Right forelimb (tissue), 1 donor: ENCODE measurements at regions not wholly inside any gene's neighbourhood (a gene's known extent, or its start where the extent isn't known, plus 50 kb on each side); places are given as distances from the start of the nearest gene placed in this dataset.

Experiments used
- DNase-seq: peaks from one replicate; pipeline ENCODE4 v3.0.0-alpha.2; 2018

- DNase-seq, result no peak
These were observed 586.1 kb downstream of the RNF144B start for GRCh38 chr6:18973251-18973650.

- DNase-seq, result no peak
These were observed 588.9 kb downstream of the RNF144B start for GRCh38 chr6:18976091-18976490.

- no peak for DNase-seq
These were observed 589.8 kb downstream of the RNF144B start for GRCh38 chr6:18976966-18977365.

- no peak for DNase-seq
These were observed 591.4 kb downstream of the RNF144B start for GRCh38 chr6:18978337-18979128.

- no peak for DNase-seq
These were observed 597.9 kb downstream of the RNF144B start for GRCh38 chr6:18985061-18985460.

DNA sequence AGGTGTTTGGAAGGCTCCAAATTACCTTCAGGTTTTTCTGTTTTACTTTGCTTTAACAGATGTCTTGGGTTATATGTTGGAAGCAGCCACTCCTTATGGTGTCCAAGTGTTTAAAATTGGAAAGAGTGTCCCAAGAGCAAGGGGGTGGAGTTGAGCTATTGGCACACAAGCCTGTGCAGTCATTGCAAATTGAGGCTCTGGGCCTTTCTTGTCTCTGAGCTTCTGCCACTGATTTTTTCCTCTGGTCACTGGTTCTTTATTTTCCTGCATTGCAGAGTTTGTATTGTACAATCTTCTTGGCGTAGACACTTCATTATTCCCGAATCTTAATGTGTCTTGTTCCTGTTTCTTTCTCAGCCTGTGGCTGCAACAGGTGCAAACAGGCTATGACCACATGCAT lies 598.8 kb downstream of the RNF144B start:
- DNase-seq, result peak; percentile 51

DNA sequence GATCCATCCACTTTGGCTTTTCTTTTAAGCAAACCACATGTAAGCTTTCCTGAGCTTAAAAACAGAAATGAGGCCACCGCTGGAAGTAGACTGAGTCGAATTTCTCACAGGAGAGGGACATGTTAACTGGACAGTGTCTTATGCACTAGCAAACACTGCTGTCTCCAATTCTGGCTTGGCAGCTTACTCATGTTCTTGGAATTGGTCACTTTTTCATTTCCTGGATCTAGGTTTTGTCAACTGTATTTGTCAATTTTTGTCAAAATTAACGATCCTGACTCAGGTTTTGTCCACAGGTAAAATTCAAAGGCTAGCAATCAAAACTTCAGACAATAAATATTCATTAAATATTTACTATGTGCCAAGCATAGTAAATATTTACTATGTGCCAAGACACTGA lies 601.5 kb downstream of the RNF144B start:
- DNase-seq, result no peak

- DNase-seq, result peak; percentile 72
These were observed 603.2 kb downstream of the RNF144B start for GRCh38 chr6:18990059-18990978.

DNA sequence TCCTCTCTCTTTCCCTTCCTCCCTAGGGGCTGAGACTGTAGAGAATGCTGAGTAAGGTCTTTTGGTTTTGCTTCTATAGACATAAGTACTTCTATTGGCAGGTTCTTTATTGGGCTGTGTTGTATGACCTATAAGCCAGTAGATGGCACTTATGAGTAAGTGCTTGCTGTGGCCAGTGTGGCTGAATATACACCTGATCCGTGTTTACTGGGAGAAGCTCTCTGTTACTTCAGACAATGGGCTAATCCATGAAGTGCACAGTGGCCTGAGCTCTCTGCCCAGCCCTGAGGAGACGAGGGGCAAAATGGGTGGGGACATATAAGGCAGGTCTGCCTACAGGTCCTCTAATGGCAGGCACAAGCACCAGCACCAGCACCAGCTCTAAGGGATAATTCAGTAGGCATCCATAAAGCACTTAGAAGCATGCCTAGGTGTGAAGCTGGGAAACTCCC lies 610.3 kb downstream of the RNF144B start:
- DNase-seq, result no peak

- no peak for DNase-seq
These were observed 615.9 kb downstream of the RNF144B start for GRCh38 chr6:19002976-19003560.

DNA sequence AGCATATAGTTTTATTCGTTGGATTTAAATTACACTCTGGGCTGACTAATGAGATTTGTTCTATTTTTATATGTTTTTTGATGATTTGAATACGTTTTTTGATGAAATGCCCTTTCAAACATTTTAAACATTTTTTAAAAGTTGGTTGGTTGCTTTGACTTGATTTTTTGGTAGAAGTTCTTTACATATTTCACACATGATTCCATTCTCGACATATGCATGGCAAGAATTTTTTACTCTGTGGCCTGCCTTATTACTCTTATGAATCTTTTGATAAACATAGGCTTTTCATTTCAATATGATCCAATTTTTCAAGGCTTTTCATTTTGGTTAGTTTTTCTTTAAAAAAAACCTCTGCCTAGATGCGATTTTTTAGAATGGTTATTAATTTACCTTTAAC lies 617.0 kb downstream of the RNF144B start:
- DNase-seq, result no peak

- no peak for DNase-seq
These were observed 622.6 kb downstream of the RNF144B start for GRCh38 chr6:19009769-19010168.

GRCh38 chr6:19013026-19013705 lies 626.0 kb downstream of the RNF144B start:
- DNase-seq, result no peak

DNA sequence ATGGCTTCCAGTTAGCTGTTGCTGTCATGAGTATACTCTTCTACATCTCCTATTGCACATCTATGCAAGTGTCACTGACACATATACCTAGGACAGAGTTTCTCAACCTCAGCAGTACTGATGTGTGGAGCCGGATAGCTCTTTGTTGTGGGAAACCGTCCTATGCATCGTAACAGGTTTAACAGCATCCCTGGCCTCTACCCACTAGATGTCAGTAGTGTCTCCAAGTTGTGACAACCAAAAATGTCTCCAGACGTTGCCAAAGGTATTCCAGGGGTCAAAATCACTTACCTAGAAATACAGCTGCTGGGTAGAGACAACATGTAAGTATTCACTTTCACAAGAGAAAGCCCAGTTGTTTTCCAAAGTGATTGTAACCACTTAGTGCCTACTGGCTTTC lies 637.6 kb downstream of the RNF144B start:
- DNase-seq, result no peak

DNA sequence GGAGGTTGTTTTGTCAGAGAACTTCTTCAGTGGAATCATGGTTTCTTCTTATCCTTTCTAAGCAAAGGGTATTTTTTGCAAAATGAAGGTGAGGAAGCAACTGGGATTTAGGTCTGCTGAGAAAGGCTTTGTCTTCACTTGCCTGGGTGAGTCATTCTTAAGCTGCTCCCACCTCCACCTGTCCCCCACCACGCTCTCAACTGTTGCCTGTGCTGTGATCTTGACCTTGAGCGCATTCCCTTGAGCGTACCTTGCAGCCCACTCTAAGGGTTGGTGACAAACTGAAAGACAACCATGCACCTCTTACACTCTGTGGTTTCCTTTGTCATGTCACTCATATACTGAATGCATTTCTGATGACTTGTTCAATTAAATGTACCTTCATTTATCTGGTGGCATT lies 641.1 kb downstream of the RNF144B start:
- DNase-seq, result no peak

GRCh38 chr6:19032591-19033295 lies 645.6 kb downstream of the RNF144B start:
- DNase-seq, result peak; percentile 46

DNA sequence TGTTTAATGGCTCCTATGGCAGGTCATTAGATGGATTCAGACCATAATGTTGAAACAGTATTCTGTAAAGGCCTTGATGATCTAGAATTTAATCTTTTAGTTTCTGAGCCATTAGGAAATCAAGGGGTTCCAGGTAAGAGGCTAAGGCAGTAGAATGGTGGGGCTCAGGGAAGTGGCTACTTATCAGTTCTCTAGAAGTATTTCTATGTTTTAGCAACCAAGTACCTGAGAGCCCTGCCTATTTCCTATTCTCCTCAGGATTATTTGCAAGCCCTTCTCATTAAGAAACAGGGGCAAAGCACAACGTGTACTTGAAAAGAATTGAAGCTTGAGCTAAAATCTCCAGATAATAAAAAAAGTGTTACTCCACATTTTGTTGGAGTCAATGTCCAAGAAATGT lies 646.5 kb downstream of the RNF144B start:
- no peak for DNase-seq

GRCh38 chr6:19034986-19035385 lies 647.8 kb downstream of the RNF144B start:
- no peak for DNase-seq

DNA sequence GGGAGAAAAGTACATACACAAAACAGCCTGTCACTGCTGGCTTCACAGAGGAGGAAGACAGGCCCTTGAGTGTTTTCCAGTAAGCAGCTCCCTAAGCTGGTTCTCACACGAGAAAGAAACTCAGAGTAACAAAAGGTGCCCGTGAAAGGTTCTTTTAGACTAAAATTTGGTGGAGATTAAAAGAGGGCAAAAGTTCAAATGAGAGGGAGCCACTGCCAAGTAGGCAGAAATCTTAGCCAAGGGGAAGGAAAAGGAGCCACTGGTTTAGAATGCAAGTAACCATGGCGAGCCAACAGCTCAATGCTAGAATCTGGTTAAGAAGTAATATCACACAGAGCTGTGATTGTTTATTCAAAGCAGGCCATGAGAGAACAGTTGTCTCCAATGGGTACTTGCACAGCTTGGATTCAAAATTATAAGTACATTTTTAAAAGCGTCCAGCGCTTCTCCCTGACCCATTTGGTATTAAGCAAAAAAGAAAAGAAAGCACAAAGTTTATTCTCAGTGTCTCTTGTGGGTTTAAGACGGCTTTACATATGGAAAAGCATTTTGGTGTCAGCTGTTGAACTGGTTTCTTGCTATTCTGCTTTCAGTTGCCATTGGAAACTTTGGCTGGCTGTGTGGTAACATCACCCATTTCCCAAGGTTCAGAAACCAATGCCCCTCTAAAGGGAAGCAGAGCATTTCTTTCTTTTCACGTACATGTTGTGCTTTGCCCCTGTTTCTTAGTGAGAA lies 648.5 kb downstream of the RNF144B start:
- peak; percentile 47 for DNase-seq

GRCh38 chr6:19036196-19036555 lies 649.0 kb downstream of the RNF144B start:
- DNase-seq, result no peak

- DNase-seq, result no peak
These were observed 650.5 kb downstream of the RNF144B start for GRCh38 chr6:19037607-19038006.

- DNase-seq, result no peak
These were observed 652.1 kb downstream of the RNF144B start for GRCh38 chr6:19039287-19039686.
